Spleen (tissue), 7 donors: ENCODE measurements at regions not wholly inside any gene's neighbourhood (a gene's known extent, or its start where the extent isn't known, plus 50 kb on each side); places are given as distances from the start of the nearest gene placed in this dataset.

Experiments used
- POLR2A ChIP-seq, 3 donors: fragments of 450-650 bp; IDR thresholded peaks; one replicate each; pipeline ENCODE4 v1.5.1; 2017; ENCODE audit warnings: antibody characterized with exemption in 3 of 3, mild to moderate bottlenecking in 1 of 3
- POLR2AphosphoS5 ChIP-seq, 3 donors: sonication (generic); formaldehyde crosslinking; IDR thresholded peaks; one replicate each; pipeline ENCODE4 v1.5.1; 2017; ENCODE audit warnings: antibody characterized with exemption in 3 of 3
- TF ChIP-seq, protein P1 (sequence below), 11 experiments: fragments of 200-600 bp in 7 of 11; fragments of 450-650 bp in 4 of 11; sonication (generic) in 4 of 11; IDR thresholded peaks in 8 of 11; conservative IDR thresholded peaks in 3 of 11; 1 replicate in 7 of 11; 2 replicates in 4 of 11; pipeline versions ENCODE4 v1.4.0 to v1.8.0; 2016 to 2021; ENCODE audit warnings: antibody characterized with exemption in 11 of 11, inconsistent platforms in 4 of 11, mild to moderate bottlenecking in 1 of 11
- donor health status: DM: no; HTN: no; CAD: no; lungs with moderate emphysema.
- donor health status: DM: no; HTN: no; CAD: no.
- donor health status: DM: no; HTN: no; CAD: no.

DNA sequence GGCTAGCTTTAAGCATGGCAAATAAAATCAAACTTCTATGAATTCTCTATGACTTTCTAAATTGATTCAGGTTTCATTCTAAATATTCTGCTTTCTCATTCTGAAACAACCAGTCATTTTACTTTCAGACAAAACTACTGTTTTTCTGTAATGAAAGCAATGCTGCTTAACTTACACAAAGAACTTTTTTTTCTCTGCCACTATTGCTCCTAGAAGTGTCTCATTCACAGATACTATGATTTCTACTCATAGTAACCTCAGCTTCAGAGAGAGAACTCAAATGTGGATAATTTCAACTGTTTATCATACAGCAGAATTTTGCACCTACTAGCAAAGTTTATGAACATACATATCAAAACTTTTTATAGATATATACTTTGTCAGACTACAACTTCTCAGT, 724.6 kb downstream of the SLITRK5 start:
- TF ChIP-seq, protein P1, sequence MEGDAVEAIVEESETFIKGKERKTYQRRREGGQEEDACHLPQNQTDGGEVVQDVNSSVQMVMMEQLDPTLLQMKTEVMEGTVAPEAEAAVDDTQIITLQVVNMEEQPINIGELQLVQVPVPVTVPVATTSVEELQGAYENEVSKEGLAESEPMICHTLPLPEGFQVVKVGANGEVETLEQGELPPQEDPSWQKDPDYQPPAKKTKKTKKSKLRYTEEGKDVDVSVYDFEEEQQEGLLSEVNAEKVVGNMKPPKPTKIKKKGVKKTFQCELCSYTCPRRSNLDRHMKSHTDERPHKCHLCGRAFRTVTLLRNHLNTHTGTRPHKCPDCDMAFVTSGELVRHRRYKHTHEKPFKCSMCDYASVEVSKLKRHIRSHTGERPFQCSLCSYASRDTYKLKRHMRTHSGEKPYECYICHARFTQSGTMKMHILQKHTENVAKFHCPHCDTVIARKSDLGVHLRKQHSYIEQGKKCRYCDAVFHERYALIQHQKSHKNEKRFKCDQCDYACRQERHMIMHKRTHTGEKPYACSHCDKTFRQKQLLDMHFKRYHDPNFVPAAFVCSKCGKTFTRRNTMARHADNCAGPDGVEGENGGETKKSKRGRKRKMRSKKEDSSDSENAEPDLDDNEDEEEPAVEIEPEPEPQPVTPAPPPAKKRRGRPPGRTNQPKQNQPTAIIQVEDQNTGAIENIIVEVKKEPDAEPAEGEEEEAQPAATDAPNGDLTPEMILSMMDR (IDR thresholded peaks at IDR 0.05 in 8 of 11, conservative IDR thresholded peaks at IDR 0.05 in 3 of 11): no peak
- TF ChIP-seq POLR2A (IDR thresholded peaks at IDR 0.05) (no peak), POLR2AphosphoS5 (IDR thresholded peaks at IDR 0.05) (no peak)
